Epithelial cell of proximal tubule (primary cell): ENCODE measurements at regions not wholly inside any gene's neighbourhood (a gene's known extent, or its start where the extent isn't known, plus 50 kb on each side); places are given as distances from the start of the nearest gene placed in this dataset.

Source experiments
- DNase-seq: peaks from one replicate; pipeline ENCODE4 v3.0.0-alpha.2; 2011; ENCODE audit warnings: low read depth
- H3K4me3 ChIP-seq: 2 replicates; pipeline ENCODE4 v1.5.1; 2011; ENCODE audit warnings: low read depth, mild to moderate bottlenecking, low read length
- CTCF ChIP-seq: conservative IDR thresholded peaks from 2 replicates; pipeline ENCODE4 v1.5.1; 2012; ENCODE audit warnings: low read depth, mild to moderate bottlenecking, low read length

GRCh38 chr7:54888734-54889082, 129.7 kb upstream of the SEC61G start:
- no peak for TF ChIP-seq CTCF
- DNase-seq = no peak
- peak overlapping the region; percentile 54 for H3K4me3 ChIP-seq

GRCh38 chr7:54897891-54898290, 120.9 kb upstream of the EGFR start:
- DNase-seq = no peak
- TF ChIP-seq CTCF = no peak
- no peak overlapping the region for H3K4me3 ChIP-seq

GRCh38 chr7:54898659-54899340, 120.0 kb upstream of the EGFR start:
- TF ChIP-seq CTCF = no peak
- DNase-seq = no peak
- H3K4me3 ChIP-seq = no peak overlapping the region

GRCh38 chr7:54901840-54902239, 117.0 kb upstream of the EGFR start:
- no peak overlapping the region for H3K4me3 ChIP-seq
- DNase-seq = no peak
- TF ChIP-seq CTCF = peak; percentile 7

GRCh38 chr7:54904130-54904529, 114.7 kb upstream of the EGFR start:
- TF ChIP-seq CTCF = no peak
- DNase-seq = peak; percentile 74
- H3K4me3 ChIP-seq = no peak overlapping the region

- no peak for DNase-seq
- no peak for TF ChIP-seq CTCF
- H3K4me3 ChIP-seq = no peak overlapping the region
Measured at GRCh38 chr7:54904986-54905385, 113.8 kb upstream of the EGFR start.

- H3K4me3 ChIP-seq = no peak overlapping the region
- no peak for TF ChIP-seq CTCF
- DNase-seq = no peak
Measured at GRCh38 chr7:54906963-54907362, 111.9 kb upstream of the EGFR start.
